Activated CD4-positive, alpha-beta memory T cell treated with anti-CD3 and anti-CD28 coated beads, Interleukin-2, amount 10 ng/mL, durations not matched to agents 7 days and 5 days (primary cell): ENCODE measurements at regions not wholly inside any gene's neighbourhood (a gene's known extent, or its start where the extent isn't known, plus 50 kb on each side); places are given as distances from the start of the nearest gene placed in this dataset.

Experiments used
- CTCF ChIA-PET: fragments of 350-600 bp; sonication (Branson Sonifier 250); formaldehyde crosslinking; loops from one replicate; lab custom pipeline; 2021; ENCODE audit warnings: antibody characterized with exemption, inconsistent platforms; lab: Charles Lee
- POLR2A ChIA-PET: fragments of 350-600 bp; sonication (Branson Sonifier 250); formaldehyde crosslinking; loops from one replicate; lab custom pipeline; 2021; ENCODE audit warnings: antibody characterized with exemption; lab: Charles Lee
- DNase-seq: peaks from one replicate; pipeline ENCODE4 v3.0.0-alpha.2; 2020
- H3K27ac Mint-ChIP-seq: one replicate; pipeline ENCODE4 v1.8.0; 2021; ENCODE audit warnings: mild to moderate bottlenecking, mixed read lengths
- H3K27me3 Mint-ChIP-seq: one replicate; pipeline ENCODE4 v1.8.0; 2021; ENCODE audit warnings: mixed read lengths
- H3K36me3 Mint-ChIP-seq: one replicate; pipeline ENCODE4 v1.8.0; 2021; ENCODE audit warnings: low read depth, mixed read lengths
- H3K4me1 Mint-ChIP-seq: one replicate; pipeline ENCODE4 v1.8.0; 2021; ENCODE audit warnings: mixed read lengths
- H3K4me3 Mint-ChIP-seq: one replicate; pipeline ENCODE4 v1.8.0; 2021; ENCODE audit warnings: mild to moderate bottlenecking, mixed read lengths
- H3K9me3 Mint-ChIP-seq: one replicate; pipeline ENCODE4 v1.8.0; 2021; ENCODE audit warnings: mixed read lengths

DNA sequence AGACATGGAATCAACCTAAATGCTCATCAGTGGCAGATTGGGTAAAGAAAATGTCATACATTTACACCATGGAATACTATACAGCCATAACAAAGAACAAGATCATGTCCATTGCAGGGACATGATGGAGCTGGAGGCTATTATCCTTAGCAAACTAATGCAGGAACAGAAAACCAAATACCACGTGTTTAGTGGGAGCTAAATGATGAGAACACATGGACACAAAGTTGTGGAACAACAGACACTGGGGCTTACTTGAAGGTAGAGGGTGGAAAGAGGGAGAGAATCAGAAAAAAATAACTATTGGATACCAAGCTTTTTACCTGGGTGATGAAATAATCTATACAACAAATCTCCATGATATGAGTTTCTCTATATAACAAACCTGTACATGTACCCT, 701.3 kb downstream of the TBC1D32 start:
- H3K27ac Mint-ChIP-seq, result no peak overlapping the region
- H3K4me3 Mint-ChIP-seq, result no peak overlapping the region
- no peaks in the 10 kb centered on the region for H3K27me3 Mint-ChIP-seq
- POLR2A ChIA-PET, result no interaction called here
- H3K9me3 Mint-ChIP-seq, result peaks cover 4% of the 10 kb centered on the region
- no peaks in the 10 kb centered on the region for H3K36me3 Mint-ChIP-seq
- no peaks in the 10 kb centered on the region for H3K4me1 Mint-ChIP-seq
- no peak for DNase-seq
- CTCF ChIA-PET, result no interaction called here

- DNase-seq, result no peak
- H3K4me1 Mint-ChIP-seq, result no peaks in the 10 kb centered on the region
- H3K27ac Mint-ChIP-seq, result no peak overlapping the region
- no peak overlapping the region for H3K4me3 Mint-ChIP-seq
- no peaks in the 10 kb centered on the region for H3K27me3 Mint-ChIP-seq
- ChIA-PET CTCF (no interaction called here), POLR2A (no interaction called here)
- no peaks in the 10 kb centered on the region for H3K9me3 Mint-ChIP-seq
- H3K36me3 Mint-ChIP-seq, result no peaks in the 10 kb centered on the region
Measured at GRCh38 chr6:120627612-120628011, 706.7 kb downstream of the TBC1D32 start.

DNA sequence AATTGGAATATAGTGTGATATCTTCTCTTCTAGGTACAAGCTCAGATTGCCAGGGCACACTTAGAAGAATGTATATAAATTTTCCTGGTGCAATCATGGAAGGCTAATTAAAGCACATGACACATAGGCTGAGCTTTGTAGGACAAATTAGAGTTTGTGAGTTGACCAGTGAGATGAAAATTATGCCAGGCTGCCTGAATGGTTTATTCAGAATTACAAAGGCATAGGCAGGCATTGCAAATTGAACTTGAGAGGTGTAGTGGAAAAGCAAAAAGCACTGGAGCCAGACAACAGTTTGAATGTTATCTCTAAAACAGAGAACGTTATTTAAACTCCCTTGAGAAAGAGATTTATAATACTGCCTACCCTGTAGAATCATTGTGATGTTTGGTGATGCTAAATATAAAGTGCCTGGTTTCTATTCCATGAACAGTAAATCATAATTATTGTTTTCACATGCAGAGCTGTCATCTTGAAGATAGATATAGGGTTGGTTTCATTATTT, 712.1 kb downstream of the TBC1D32 start:
- DNase-seq, result no peak
- Mint-ChIP-seq H3K36me3 (no peaks in the 10 kb centered on the region), H3K27ac (no peak overlapping the region), H3K4me3 (no peak overlapping the region), H3K9me3 (no peaks in the 10 kb centered on the region), H3K27me3 (no peaks in the 10 kb centered on the region), H3K4me1 (no peaks in the 10 kb centered on the region)
- ChIA-PET POLR2A (no interaction called here), CTCF (no interaction called here)

GRCh38 chr6:120620900-120621299, 713.4 kb downstream of the TBC1D32 start:
- Mint-ChIP-seq H3K4me3 (no peak overlapping the region), H3K4me1 (no peaks in the 10 kb centered on the region), H3K9me3 (no peaks in the 10 kb centered on the region), H3K27me3 (no peaks in the 10 kb centered on the region), H3K36me3 (no peaks in the 10 kb centered on the region), H3K27ac (no peak overlapping the region)
- ChIA-PET CTCF (no interaction called here), POLR2A (no interaction called here)
- no peak for DNase-seq

DNA sequence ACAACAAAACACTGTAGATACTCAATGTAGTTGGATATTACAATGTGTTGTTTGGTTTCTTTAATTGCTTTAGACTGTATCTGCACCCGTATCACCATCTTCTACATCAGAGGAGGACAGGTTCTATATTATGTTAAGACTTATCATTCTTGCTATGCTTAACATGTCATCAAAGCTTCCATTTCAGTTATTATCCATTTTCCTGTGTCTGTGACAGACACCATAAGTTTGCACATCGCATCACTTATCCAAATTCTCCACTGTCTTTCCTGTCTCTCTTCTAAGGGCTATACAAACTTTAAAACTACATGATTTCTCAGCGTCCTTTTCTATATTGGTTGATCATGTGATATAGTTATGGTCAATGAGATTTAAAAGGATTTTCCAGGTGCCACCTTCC, 719.0 kb downstream of the TBC1D32 start:
- Mint-ChIP-seq H3K27me3 (no peaks in the 10 kb centered on the region), H3K4me3 (no peak overlapping the region), H3K27ac (no peak overlapping the region), H3K9me3 (no peaks in the 10 kb centered on the region), H3K36me3 (no peaks in the 10 kb centered on the region), H3K4me1 (no peaks in the 10 kb centered on the region)
- CTCF ChIA-PET, result no interaction called here
- no peak for DNase-seq
- POLR2A ChIA-PET, result no interaction called here

- ChIA-PET CTCF (no interaction called here), POLR2A (no interaction called here)
- Mint-ChIP-seq H3K9me3 (no peaks in the 10 kb centered on the region), H3K4me3 (no peak overlapping the region), H3K27me3 (no peaks in the 10 kb centered on the region), H3K4me1 (no peaks in the 10 kb centered on the region), H3K36me3 (no peaks in the 10 kb centered on the region), H3K27ac (no peak overlapping the region)
- DNase-seq, result no peak
Measured at GRCh38 chr6:120614723-120615122, 719.6 kb downstream of the TBC1D32 start.

GRCh38 chr6:120608826-120609225, 725.5 kb downstream of the TBC1D32 start:
- Mint-ChIP-seq H3K4me1 (no peaks in the 10 kb centered on the region), H3K4me3 (no peak overlapping the region), H3K9me3 (no peaks in the 10 kb centered on the region), H3K36me3 (no peaks in the 10 kb centered on the region), H3K27me3 (no peaks in the 10 kb centered on the region), H3K27ac (no peak overlapping the region)
- CTCF ChIA-PET, result no interaction called here
- POLR2A ChIA-PET, result no interaction called here
- DNase-seq, result no peak

DNA sequence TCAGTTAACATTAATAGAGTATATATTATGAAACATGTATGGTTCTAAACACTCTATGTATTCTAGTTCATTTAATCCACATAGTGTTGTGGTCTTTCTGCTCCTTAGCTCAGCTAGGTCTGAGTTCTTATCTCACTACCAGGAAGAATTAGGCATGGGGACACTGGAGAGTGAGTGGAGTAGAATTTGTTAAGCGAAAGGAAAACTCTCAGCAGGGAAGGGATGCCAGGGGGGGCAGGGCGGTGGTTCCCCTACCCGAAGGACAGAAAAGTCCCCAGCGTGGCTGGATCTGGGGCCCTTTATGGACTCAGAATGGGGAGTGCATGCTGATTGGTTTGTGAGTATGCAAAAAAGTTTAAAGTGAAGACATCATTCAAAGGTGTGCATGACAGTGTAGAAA, 727.5 kb downstream of the TBC1D32 start:
- ChIA-PET POLR2A (no interaction called here), CTCF (no interaction called here)
- H3K9me3 Mint-ChIP-seq, result no peaks in the 10 kb centered on the region
- no peaks in the 10 kb centered on the region for H3K27me3 Mint-ChIP-seq
- no peak for DNase-seq
- H3K27ac Mint-ChIP-seq, result no peak overlapping the region
- H3K4me1 Mint-ChIP-seq, result no peaks in the 10 kb centered on the region
- H3K36me3 Mint-ChIP-seq, result no peaks in the 10 kb centered on the region
- H3K4me3 Mint-ChIP-seq, result no peak overlapping the region

- H3K4me3 Mint-ChIP-seq, result no peak overlapping the region
- H3K27ac Mint-ChIP-seq, result no peak overlapping the region
- H3K4me1 Mint-ChIP-seq, result no peaks in the 10 kb centered on the region
- H3K27me3 Mint-ChIP-seq, result no peaks in the 10 kb centered on the region
- no peaks in the 10 kb centered on the region for H3K9me3 Mint-ChIP-seq
- no peak for DNase-seq
- ChIA-PET POLR2A (no interaction called here), CTCF (interaction anchor here (0.9 kb wide), 1 partner anchor 10 kb away, joined by 3 read pairs; no protein-coding TSS in a partner anchor)
- H3K36me3 Mint-ChIP-seq, result no peaks in the 10 kb centered on the region
Measured at GRCh38 chr6:120604510-120604909, 729.8 kb downstream of the TBC1D32 start.

DNA sequence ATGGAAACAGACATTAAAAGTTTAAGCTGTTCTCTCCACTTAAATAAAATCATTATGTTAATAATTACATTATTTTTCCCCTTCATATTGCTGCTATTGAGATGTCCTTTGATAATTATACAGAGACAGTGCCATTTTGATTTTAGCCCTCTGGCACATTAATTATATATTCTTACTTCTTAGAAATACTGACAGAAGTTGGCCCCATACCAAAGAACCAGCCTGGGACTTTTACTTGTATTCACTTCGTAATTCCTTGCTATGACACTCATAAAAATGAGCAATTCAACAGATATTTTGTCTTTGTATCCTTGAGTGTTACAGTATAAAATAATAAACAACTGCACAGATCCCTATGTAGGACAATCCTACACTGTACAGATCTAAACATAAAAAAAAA, 743.7 kb downstream of the TBC1D32 start:
- H3K36me3 Mint-ChIP-seq, result no peaks in the 10 kb centered on the region
- ChIA-PET CTCF (no interaction called here), POLR2A (no interaction called here)
- DNase-seq, result no peak
- H3K9me3 Mint-ChIP-seq, result no peaks in the 10 kb centered on the region
- no peak overlapping the region for H3K4me3 Mint-ChIP-seq
- no peak overlapping the region for H3K27ac Mint-ChIP-seq
- H3K4me1 Mint-ChIP-seq, result no peaks in the 10 kb centered on the region
- H3K27me3 Mint-ChIP-seq, result no peaks in the 10 kb centered on the region

- H3K4me3 Mint-ChIP-seq, result no peak overlapping the region
- DNase-seq, result no peak
- no peak overlapping the region for H3K27ac Mint-ChIP-seq
- H3K36me3 Mint-ChIP-seq, result no peaks in the 10 kb centered on the region
- CTCF ChIA-PET, result no interaction called here
- no peaks in the 10 kb centered on the region for H3K4me1 Mint-ChIP-seq
- POLR2A ChIA-PET, result no interaction called here
- H3K9me3 Mint-ChIP-seq, result no peaks in the 10 kb centered on the region
- H3K27me3 Mint-ChIP-seq, result no peaks in the 10 kb centered on the region
Measured at GRCh38 chr6:120588424-120588823, 745.9 kb downstream of the TBC1D32 start.

- no peaks in the 10 kb centered on the region for H3K4me1 Mint-ChIP-seq
- DNase-seq, result no peak
- POLR2A ChIA-PET, result no interaction called here
- CTCF ChIA-PET, result no interaction called here
- H3K36me3 Mint-ChIP-seq, result no peaks in the 10 kb centered on the region
- H3K27me3 Mint-ChIP-seq, result no peaks in the 10 kb centered on the region
- no peaks in the 10 kb centered on the region for H3K9me3 Mint-ChIP-seq
- H3K27ac Mint-ChIP-seq, result no peak overlapping the region
- H3K4me3 Mint-ChIP-seq, result no peak overlapping the region
Measured at GRCh38 chr6:120587381-120587780, 746.9 kb downstream of the TBC1D32 start.

DNA sequence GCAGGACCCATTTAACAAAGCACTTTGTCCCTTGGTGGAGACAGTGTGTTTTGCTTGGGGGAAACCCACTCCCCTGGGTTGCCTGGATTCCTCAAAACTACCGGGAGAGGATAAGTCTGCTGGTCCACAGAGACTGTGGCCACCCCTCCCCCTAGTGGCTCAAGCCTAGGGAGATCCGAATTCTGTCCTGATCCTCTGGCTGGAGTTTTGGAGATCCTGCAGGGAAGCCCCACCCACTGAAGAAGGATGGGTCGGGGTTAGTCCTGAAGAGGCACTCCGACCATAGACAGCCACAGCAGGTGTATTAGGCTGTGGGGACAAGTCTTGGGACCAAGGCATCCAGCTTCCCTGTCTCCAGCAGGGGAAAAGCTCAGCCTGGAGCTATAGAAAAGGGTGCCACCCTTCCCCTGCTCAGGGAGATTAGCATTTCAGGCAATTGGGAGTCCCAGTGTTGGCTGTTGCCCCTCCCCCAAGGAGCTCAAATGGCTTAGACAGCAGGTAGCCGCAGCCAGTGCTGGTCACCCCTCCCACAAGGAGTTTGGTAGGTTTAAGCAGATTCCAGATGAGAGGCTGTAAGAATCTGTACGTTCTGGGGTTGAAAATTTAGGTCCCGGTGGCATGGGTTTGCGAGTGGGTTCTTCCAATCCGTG, 750.0 kb downstream of the TBC1D32 start:
- no peak overlapping the region for H3K27ac Mint-ChIP-seq
- ChIA-PET POLR2A (no interaction called here), CTCF (no interaction called here)
- no peak for DNase-seq
- no peak overlapping the region for H3K4me3 Mint-ChIP-seq
- H3K9me3 Mint-ChIP-seq, result no peaks in the 10 kb centered on the region
- no peaks in the 10 kb centered on the region for H3K4me1 Mint-ChIP-seq
- H3K27me3 Mint-ChIP-seq, result no peaks in the 10 kb centered on the region
- H3K36me3 Mint-ChIP-seq, result no peaks in the 10 kb centered on the region

GRCh38 chr6:120576061-120576460, 758.2 kb downstream of the TBC1D32 start:
- POLR2A ChIA-PET, result no interaction called here
- Mint-ChIP-seq H3K27me3 (no peaks in the 10 kb centered on the region), H3K36me3 (no peaks in the 10 kb centered on the region), H3K27ac (no peak overlapping the region), H3K4me3 (no peak overlapping the region), H3K9me3 (no peaks in the 10 kb centered on the region), H3K4me1 (no peaks in the 10 kb centered on the region)
- CTCF ChIA-PET, result no interaction called here
- no peak for DNase-seq
